ENCODE measurements at regions not wholly inside any gene's neighbourhood (a gene's known extent, or its start where the extent isn't known, plus 50 kb on each side); places are given as distances from the start of the nearest gene placed in this dataset.

DNA sequence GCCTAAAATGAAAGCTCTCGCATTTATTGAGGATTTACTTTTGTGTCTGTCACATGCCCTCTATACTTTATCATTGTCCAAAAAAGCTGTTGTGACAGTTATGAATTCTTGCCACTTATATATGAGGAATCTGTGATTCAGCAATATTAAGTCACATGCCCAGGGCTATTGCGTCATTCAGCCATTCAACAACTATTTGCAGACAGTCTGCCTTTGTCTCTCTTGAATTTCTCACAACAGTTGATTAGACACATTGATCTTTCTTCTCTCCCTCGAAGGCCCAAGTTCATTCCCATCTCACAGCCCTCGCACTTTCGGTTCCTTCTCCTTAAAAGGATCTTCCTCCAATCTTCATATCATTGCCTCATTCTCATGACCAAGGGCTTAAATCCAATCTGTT, 342.6 kb downstream of the MZT1 start:
- TF ChIP-seq, protein P1, sequence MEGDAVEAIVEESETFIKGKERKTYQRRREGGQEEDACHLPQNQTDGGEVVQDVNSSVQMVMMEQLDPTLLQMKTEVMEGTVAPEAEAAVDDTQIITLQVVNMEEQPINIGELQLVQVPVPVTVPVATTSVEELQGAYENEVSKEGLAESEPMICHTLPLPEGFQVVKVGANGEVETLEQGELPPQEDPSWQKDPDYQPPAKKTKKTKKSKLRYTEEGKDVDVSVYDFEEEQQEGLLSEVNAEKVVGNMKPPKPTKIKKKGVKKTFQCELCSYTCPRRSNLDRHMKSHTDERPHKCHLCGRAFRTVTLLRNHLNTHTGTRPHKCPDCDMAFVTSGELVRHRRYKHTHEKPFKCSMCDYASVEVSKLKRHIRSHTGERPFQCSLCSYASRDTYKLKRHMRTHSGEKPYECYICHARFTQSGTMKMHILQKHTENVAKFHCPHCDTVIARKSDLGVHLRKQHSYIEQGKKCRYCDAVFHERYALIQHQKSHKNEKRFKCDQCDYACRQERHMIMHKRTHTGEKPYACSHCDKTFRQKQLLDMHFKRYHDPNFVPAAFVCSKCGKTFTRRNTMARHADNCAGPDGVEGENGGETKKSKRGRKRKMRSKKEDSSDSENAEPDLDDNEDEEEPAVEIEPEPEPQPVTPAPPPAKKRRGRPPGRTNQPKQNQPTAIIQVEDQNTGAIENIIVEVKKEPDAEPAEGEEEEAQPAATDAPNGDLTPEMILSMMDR (IDR thresholded peaks at IDR 0.05), result no peak
- no peak for TF ChIP-seq POLR2A (IDR thresholded peaks at IDR 0.05)

Measured in Peyer's patch (tissue), 4 donors.